Testis (tissue), 2 donors: ENCODE measurements at regions not wholly inside any gene's neighbourhood (a gene's known extent, or its start where the extent isn't known, plus 50 kb on each side); places are given as distances from the start of the nearest gene placed in this dataset.

Source experiments
- CTCF ChIP-seq, 3 experiments: fragments of 450-650 bp in 2 of 3; fragments of 200-600 bp in 1 of 3; sonication (generic) in 1 of 3; IDR thresholded peaks; one replicate each; pipeline ENCODE4 v1.5.1; 2016 to 2019; ENCODE audit warnings: antibody characterized with exemption in 3 of 3, mild to moderate bottlenecking in 2 of 3, moderate library complexity in 1 of 3
- POLR2A ChIP-seq: fragments of 450-650 bp; IDR thresholded peaks from one replicate; pipeline ENCODE4 v1.6.1; 2017; ENCODE audit warnings: antibody characterized with exemption, mild to moderate bottlenecking, moderate library complexity

- TF ChIP-seq CTCF (IDR thresholded peaks at IDR 0.05) (no peak), POLR2A (no peak)
These were observed 54.5 kb upstream of the IL17B start for GRCh38 chr5:149433524-149434131.
